MM.1S (cell line): ENCODE measurements at regions not wholly inside any gene's neighbourhood (a gene's known extent, or its start where the extent isn't known, plus 50 kb on each side); places are given as distances from the start of the nearest gene placed in this dataset.

Experiments used
- DNase-seq: peaks from one replicate; pipeline ENCODE4 v3.0.0-alpha.2; 2015
- H2AFZ ChIP-seq: fragments of 300-600 bp; sonication (generic); 2 replicates; pipeline ENCODE4 v1.6.0; 2016; ENCODE audit warnings: antibody characterized with exemption, low read length
- H3F3A ChIP-seq: fragments of 300-600 bp; sonication (generic); 2 replicates; pipeline ENCODE4 v1.6.1; 2016; ENCODE audit warnings: mild to moderate bottlenecking, antibody characterized with exemption, low read length, moderate library complexity, mixed read lengths; ENCODE audit not compliant: insufficient read depth
- H3K27ac ChIP-seq: fragments of 300-600 bp; sonication (generic); 2 replicates; pipeline ENCODE4 v1.5.1; 2016; ENCODE audit warnings: mild to moderate bottlenecking, low read length
- H3K27me3 ChIP-seq: fragments of 300-600 bp; sonication (generic); replicated peaks from 2 replicates; pipeline ENCODE4 v1.6.0; 2016; ENCODE audit warnings: low read length; ENCODE audit not compliant: insufficient read depth
- H3K36me3 ChIP-seq: fragments of 300-600 bp; sonication (generic); replicated peaks from 2 replicates; pipeline ENCODE4 v1.6.1; 2016; ENCODE audit warnings: mild to moderate bottlenecking, low read length, mixed read lengths; ENCODE audit not compliant: insufficient read depth
- H3K4me1 ChIP-seq: fragments of 300-600 bp; sonication (generic); 2 replicates; pipeline ENCODE4 v1.6.1; 2016; ENCODE audit warnings: low read length, mixed read lengths
- H3K4me2 ChIP-seq: fragments of 300-600 bp; sonication (generic); 2 replicates; pipeline ENCODE4 v1.6.0; 2016; ENCODE audit warnings: low read depth, low read length
- H3K4me3 ChIP-seq: fragments of 300-600 bp; sonication (generic); 2 replicates; pipeline ENCODE4 v1.5.1; 2016; ENCODE audit warnings: low read length, mixed read lengths
- H3K79me2 ChIP-seq: fragments of 300-600 bp; sonication (generic); 2 replicates; pipeline ENCODE4 v1.6.1; 2016; ENCODE audit warnings: mixed run types, low read length, mixed read lengths
- H3K9ac ChIP-seq: fragments of 300-600 bp; sonication (generic); 2 replicates; pipeline ENCODE4 v1.6.1; 2016; ENCODE audit warnings: low read length, mixed read lengths
- H3K9me2 ChIP-seq: fragments of 300-600 bp; sonication (generic); replicated peaks from 2 replicates; pipeline ENCODE4 v1.6.1; 2016; ENCODE audit warnings: mild to moderate bottlenecking, low read length, mixed read lengths; ENCODE audit not compliant: insufficient read depth
- H3K9me3 ChIP-seq: fragments of 300-600 bp; sonication (generic); replicated peaks from 2 replicates; pipeline ENCODE4 v1.6.1; 2016; ENCODE audit warnings: mild to moderate bottlenecking, low read length, mixed read lengths; ENCODE audit not compliant: insufficient read depth
- H4K20me1 ChIP-seq: fragments of 300-600 bp; sonication (generic); 2 replicates; pipeline ENCODE4 v1.6.1; 2016; ENCODE audit warnings: mild to moderate bottlenecking, low read length, moderate library complexity, mixed read lengths; ENCODE audit not compliant: insufficient read depth
- CTCF ChIP-seq: fragments of 300-600 bp; sonication (generic); IDR thresholded peaks from 2 replicates; pipeline ENCODE4 v1.5.1; 2016; ENCODE audit warnings: antibody characterized with exemption, low read length, mixed read lengths
- EZH2 ChIP-seq: fragments of 300-600 bp; sonication (generic); optimal IDR thresholded peaks from 2 replicates; pipeline ENCODE3; 2017; ENCODE audit warnings: low read depth, mild to moderate bottlenecking, antibody characterized with exemption, low read length, mixed read lengths
- EZH2phosphoT487 ChIP-seq: fragments of 300-600 bp; sonication (generic); IDR thresholded peaks from 2 replicates; pipeline ENCODE4 v1.6.1; 2018; ENCODE audit warnings: antibody characterized with exemption, low read length

GRCh38 chr15:70376031-70376928, 278.6 kb upstream of the TLE3 start:
- Histone ChIP-seq H3K4me2 (no peak overlapping the region), H3K36me3 (no peaks in the 10 kb centered on the region), H3K27ac (no peak overlapping the region), H3K27me3 (no peaks in the 10 kb centered on the region), H3K9me3 (no peaks in the 10 kb centered on the region), H4K20me1 (no peaks in the 10 kb centered on the region), H3K79me2 (no peaks in the 10 kb centered on the region), H2AFZ (no peak overlapping the region), H3K9ac (no peak overlapping the region), H3K4me1 (no peaks in the 10 kb centered on the region), H3K9me2 (no peaks in the 10 kb centered on the region), H3K4me3 (no peak overlapping the region), H3F3A (no peaks in the 10 kb centered on the region)
- DNase-seq = no peak
- TF ChIP-seq CTCF (no peak), EZH2 (no peak), EZH2phosphoT487 (no peak)

DNA sequence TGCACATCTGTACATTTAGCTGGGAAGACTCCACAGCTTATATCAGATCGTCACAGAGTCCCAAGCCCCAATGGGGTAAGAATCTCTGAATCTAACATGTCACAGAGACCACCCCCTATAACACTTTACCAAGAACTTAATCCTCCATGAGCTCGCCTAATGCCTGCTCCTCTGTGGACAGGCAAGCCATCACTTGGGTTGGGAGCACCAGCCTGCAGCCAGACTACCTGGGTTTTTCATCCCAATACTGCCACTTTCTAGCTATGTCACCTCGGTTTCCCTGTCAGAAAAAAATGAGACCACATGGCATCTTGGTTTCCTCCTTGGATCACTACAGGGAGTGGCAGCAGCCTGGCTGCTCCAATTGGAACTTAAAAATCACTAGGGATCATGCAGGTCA, 277.9 kb upstream of the TLE3 start:
- Histone ChIP-seq H3K79me2 (no peaks in the 10 kb centered on the region), H3K27me3 (no peaks in the 10 kb centered on the region), H3K9ac (no peak overlapping the region), H4K20me1 (no peaks in the 10 kb centered on the region), H3F3A (no peaks in the 10 kb centered on the region), H2AFZ (no peak overlapping the region), H3K4me3 (no peak overlapping the region), H3K9me3 (no peaks in the 10 kb centered on the region), H3K27ac (no peak overlapping the region), H3K36me3 (no peaks in the 10 kb centered on the region), H3K9me2 (no peaks in the 10 kb centered on the region), H3K4me2 (no peak overlapping the region), H3K4me1 (no peaks in the 10 kb centered on the region)
- TF ChIP-seq EZH2phosphoT487 (no peak), CTCF (no peak), EZH2 (no peak)
- no peak for DNase-seq

DNA sequence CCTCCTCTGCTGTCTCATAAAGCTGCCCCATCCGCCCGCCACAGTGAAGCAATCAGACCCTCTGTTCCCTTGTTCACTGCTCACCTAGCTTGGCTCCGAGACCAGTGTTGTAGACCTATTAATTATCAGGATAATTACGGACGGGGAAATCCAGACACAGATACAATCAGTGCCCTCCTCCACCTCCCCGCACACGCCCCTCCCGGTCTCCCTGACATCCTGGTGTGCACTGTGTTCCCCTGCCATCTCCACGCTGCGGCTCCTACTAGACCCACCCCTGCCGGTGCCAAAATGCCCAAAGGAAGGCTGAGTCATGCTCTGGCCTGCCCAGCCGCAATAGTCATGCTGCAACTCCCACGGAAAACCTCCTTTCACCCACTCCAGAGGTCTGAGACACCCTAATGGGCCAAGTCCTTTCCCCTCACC, 277.3 kb upstream of the TLE3 start:
- no peak for TF ChIP-seq EZH2
- TF ChIP-seq EZH2phosphoT487 = no peak
- no peak for TF ChIP-seq CTCF
- Histone ChIP-seq H3K79me2 (no peaks in the 10 kb centered on the region), H3K4me2 (no peak overlapping the region), H2AFZ (no peak overlapping the region), H3K36me3 (no peaks in the 10 kb centered on the region), H3K4me1 (no peaks in the 10 kb centered on the region), H3K9me3 (no peaks in the 10 kb centered on the region), H3K9me2 (no peaks in the 10 kb centered on the region), H3F3A (no peaks in the 10 kb centered on the region), H3K4me3 (no peak overlapping the region), H4K20me1 (no peaks in the 10 kb centered on the region), H3K9ac (no peak overlapping the region), H3K27ac (no peak overlapping the region), H3K27me3 (no peaks in the 10 kb centered on the region)
- no peak for DNase-seq
